ENCODE measurements at regions not wholly inside any gene's neighbourhood (a gene's known extent, or its start where the extent isn't known, plus 50 kb on each side); places are given as distances from the start of the nearest gene placed in this dataset.
A peak's percentile ranks its signal among the peaks of the same experiment; 100 is the strongest.

- TF ChIP-seq, protein P1, sequence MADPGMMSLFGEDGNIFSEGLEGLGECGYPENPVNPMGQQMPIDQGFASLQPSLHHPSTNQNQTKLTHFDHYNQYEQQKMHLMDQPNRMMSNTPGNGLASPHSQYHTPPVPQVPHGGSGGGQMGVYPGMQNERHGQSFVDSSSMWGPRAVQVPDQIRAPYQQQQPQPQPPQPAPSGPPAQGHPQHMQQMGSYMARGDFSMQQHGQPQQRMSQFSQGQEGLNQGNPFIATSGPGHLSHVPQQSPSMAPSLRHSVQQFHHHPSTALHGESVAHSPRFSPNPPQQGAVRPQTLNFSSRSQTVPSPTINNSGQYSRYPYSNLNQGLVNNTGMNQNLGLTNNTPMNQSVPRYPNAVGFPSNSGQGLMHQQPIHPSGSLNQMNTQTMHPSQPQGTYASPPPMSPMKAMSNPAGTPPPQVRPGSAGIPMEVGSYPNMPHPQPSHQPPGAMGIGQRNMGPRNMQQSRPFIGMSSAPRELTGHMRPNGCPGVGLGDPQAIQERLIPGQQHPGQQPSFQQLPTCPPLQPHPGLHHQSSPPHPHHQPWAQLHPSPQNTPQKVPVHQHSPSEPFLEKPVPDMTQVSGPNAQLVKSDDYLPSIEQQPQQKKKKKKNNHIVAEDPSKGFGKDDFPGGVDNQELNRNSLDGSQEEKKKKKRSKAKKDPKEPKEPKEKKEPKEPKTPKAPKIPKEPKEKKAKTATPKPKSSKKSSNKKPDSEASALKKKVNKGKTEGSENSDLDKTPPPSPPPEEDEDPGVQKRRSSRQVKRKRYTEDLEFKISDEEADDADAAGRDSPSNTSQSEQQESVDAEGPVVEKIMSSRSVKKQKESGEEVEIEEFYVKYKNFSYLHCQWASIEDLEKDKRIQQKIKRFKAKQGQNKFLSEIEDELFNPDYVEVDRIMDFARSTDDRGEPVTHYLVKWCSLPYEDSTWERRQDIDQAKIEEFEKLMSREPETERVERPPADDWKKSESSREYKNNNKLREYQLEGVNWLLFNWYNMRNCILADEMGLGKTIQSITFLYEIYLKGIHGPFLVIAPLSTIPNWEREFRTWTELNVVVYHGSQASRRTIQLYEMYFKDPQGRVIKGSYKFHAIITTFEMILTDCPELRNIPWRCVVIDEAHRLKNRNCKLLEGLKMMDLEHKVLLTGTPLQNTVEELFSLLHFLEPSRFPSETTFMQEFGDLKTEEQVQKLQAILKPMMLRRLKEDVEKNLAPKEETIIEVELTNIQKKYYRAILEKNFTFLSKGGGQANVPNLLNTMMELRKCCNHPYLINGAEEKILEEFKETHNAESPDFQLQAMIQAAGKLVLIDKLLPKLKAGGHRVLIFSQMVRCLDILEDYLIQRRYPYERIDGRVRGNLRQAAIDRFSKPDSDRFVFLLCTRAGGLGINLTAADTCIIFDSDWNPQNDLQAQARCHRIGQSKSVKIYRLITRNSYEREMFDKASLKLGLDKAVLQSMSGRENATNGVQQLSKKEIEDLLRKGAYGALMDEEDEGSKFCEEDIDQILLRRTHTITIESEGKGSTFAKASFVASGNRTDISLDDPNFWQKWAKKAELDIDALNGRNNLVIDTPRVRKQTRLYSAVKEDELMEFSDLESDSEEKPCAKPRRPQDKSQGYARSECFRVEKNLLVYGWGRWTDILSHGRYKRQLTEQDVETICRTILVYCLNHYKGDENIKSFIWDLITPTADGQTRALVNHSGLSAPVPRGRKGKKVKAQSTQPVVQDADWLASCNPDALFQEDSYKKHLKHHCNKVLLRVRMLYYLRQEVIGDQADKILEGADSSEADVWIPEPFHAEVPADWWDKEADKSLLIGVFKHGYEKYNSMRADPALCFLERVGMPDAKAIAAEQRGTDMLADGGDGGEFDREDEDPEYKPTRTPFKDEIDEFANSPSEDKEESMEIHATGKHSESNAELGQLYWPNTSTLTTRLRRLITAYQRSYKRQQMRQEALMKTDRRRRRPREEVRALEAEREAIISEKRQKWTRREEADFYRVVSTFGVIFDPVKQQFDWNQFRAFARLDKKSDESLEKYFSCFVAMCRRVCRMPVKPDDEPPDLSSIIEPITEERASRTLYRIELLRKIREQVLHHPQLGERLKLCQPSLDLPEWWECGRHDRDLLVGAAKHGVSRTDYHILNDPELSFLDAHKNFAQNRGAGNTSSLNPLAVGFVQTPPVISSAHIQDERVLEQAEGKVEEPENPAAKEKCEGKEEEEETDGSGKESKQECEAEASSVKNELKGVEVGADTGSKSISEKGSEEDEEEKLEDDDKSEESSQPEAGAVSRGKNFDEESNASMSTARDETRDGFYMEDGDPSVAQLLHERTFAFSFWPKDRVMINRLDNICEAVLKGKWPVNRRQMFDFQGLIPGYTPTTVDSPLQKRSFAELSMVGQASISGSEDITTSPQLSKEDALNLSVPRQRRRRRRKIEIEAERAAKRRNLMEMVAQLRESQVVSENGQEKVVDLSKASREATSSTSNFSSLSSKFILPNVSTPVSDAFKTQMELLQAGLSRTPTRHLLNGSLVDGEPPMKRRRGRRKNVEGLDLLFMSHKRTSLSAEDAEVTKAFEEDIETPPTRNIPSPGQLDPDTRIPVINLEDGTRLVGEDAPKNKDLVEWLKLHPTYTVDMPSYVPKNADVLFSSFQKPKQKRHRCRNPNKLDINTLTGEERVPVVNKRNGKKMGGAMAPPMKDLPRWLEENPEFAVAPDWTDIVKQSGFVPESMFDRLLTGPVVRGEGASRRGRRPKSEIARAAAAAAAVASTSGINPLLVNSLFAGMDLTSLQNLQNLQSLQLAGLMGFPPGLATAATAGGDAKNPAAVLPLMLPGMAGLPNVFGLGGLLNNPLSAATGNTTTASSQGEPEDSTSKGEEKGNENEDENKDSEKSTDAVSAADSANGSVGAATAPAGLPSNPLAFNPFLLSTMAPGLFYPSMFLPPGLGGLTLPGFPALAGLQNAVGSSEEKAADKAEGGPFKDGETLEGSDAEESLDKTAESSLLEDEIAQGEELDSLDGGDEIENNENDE (IDR thresholded peaks at IDR 0.05; ENCODE audit: insufficient replicate concordance, low read length), result peak; percentile 16
- TF ChIP-seq TEAD4 (IDR thresholded peaks at IDR 0.05; ENCODE audit: low read depth, low read length) (peak; percentile 45), YY1 (IDR thresholded peaks at IDR 0.05; ENCODE audit: low read depth, low read length) (peak; percentile 57; the same call in 1 of the 2 replicates)
Measured at GRCh38 chr2:234631646-234632514, 135.0 kb upstream of the ARL4C start (continued).
